Transverse colon (tissue), 4 donors: ENCODE measurements at regions not wholly inside any gene's neighbourhood (a gene's known extent, or its start where the extent isn't known, plus 50 kb on each side); places are given as distances from the start of the nearest gene placed in this dataset.

Source experiments
- EP300 ChIP-seq: sonication (generic); formaldehyde crosslinking; IDR thresholded peaks from one replicate; pipeline ENCODE4 v1.6.1; 2017; ENCODE audit warnings: antibody characterized with exemption, low read depth
- POLR2A ChIP-seq: fragments of 450-650 bp; IDR thresholded peaks from one replicate; pipeline ENCODE4 v1.6.1; 2016; ENCODE audit warnings: antibody characterized with exemption, mild to moderate bottlenecking, moderate library complexity
- POLR2AphosphoS5 ChIP-seq, 3 donors: sonication (generic); formaldehyde crosslinking; IDR thresholded peaks; one replicate each; pipeline ENCODE4 v1.6.1; 2016; ENCODE audit warnings: antibody characterized with exemption in 3 of 3
- TF ChIP-seq, protein P1 (sequence below), 5 experiments: fragments of 200-600 bp in 3 of 5; fragments of 450-650 bp in 2 of 5; sonication (generic) in 3 of 5; IDR thresholded peaks; 1 replicate in 2 of 5; 2 replicates in 3 of 5; pipeline ENCODE4 v1.5.1; 2016 to 2017; ENCODE audit warnings: antibody characterized with exemption in 5 of 5, inconsistent platforms in 3 of 5, mild to moderate bottlenecking in 2 of 5, moderate library complexity in 1 of 5

DNA sequence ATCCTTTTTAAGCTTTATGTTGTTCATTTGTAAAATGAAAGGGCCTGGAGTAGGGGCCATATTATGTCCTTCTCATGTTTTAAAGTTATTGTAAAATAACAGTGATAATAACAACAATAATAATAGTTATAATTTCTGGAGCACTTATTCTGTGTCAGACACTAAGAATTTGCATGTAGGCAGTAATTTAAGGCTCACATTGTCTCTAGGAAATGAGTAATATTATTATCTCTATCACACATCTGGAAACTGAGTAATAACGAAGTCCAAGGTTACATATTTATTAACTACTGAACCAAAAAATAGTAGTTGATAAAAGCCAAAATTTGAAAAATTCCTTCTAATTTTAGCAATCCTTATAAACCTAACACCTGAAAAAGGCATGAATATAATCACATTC, 520.7 kb upstream of the PABPC4L start:
- TF ChIP-seq, protein P1, sequence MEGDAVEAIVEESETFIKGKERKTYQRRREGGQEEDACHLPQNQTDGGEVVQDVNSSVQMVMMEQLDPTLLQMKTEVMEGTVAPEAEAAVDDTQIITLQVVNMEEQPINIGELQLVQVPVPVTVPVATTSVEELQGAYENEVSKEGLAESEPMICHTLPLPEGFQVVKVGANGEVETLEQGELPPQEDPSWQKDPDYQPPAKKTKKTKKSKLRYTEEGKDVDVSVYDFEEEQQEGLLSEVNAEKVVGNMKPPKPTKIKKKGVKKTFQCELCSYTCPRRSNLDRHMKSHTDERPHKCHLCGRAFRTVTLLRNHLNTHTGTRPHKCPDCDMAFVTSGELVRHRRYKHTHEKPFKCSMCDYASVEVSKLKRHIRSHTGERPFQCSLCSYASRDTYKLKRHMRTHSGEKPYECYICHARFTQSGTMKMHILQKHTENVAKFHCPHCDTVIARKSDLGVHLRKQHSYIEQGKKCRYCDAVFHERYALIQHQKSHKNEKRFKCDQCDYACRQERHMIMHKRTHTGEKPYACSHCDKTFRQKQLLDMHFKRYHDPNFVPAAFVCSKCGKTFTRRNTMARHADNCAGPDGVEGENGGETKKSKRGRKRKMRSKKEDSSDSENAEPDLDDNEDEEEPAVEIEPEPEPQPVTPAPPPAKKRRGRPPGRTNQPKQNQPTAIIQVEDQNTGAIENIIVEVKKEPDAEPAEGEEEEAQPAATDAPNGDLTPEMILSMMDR (IDR thresholded peaks at IDR 0.05), result no peak
- TF ChIP-seq POLR2A (no peak), POLR2AphosphoS5 (IDR thresholded peaks at IDR 0.05) (no peak), EP300 (no peak)
